ENCODE measurements at regions not wholly inside any gene's neighbourhood (a gene's known extent, or its start where the extent isn't known, plus 50 kb on each side); places are given as distances from the start of the nearest gene placed in this dataset.

- no peaks in the 10 kb centered on the region for H3K9me3 ChIP-seq (ENCODE audit: control insufficient read depth, insufficient read depth, low read depth, low read length)
- ATAC-seq (peak; percentile 49; the same call in 1 of the 2 replicates), DNase-seq (ENCODE audit: low read depth, low spot score) (no peak)
- in situ Hi-C loops (cut with HindIII; ENCODE audit: low pct_unique_long_range_greater_than_20kb, low sequenced_read_pairs): no loop called here
- CTCF ChIA-PET: no interaction called here
- no peak overlapping the region for H3K27ac ChIP-seq (ENCODE audit: low read length)
- H3K4me3 ChIP-seq (ENCODE audit: low read depth in 2 of 2, low read length in 2 of 2): no peak overlapping the region
- no peaks in the 10 kb centered on the region for H3K4me1 ChIP-seq (ENCODE audit: control insufficient read depth, insufficient read depth, low read length)
- no TSS peak for BruUV-seq (replicated peaks)
- intact Hi-C loops (cut with micrococcal nuclease; ENCODE audit: unreplicated experiment): loop anchor here (10.0 kb wide), 1 partner anchor 325 kb away; no protein-coding TSS in a partner anchor
- POLR2A ChIA-PET: no interaction called here
- no peaks in the 10 kb centered on the region for H3K36me3 ChIP-seq (ENCODE audit: control insufficient read depth, insufficient read depth, low read length)
- TF ChIP-seq SIN3A (IDR thresholded peaks at IDR 0.05; ENCODE audit: borderline replicate concordance, insufficient read depth, low read depth, low read length) (no peak), POLR2AphosphoS5 (IDR thresholded peaks at IDR 0.05; ENCODE audit: low read depth, low read length) (no peak), TCF7L2 (IDR thresholded peaks at IDR 0.05; ENCODE audit: low read depth, low read length) (no peak), REST (IDR thresholded peaks at IDR 0.05; ENCODE audit: insufficient read depth in 1 of 2, low read depth in 2 of 2, low read length in 1 of 2) (no peak)
- H3K27me3 ChIP-seq (ENCODE audit: control insufficient read depth, insufficient read depth, low read length): peaks cover 11% of the 10 kb centered on the region; the same call in 1 of the 2 replicates
Measured at GRCh38 chr10:104589871-104590270, 51.2 kb upstream of the SORCS3 start.

Measured in Panc1 (cell line).